Activated CD4-positive, alpha-beta memory T cell treated with anti-CD3 and anti-CD28 coated beads for 36 hours (primary cell): ENCODE measurements at regions not wholly inside any gene's neighbourhood (a gene's known extent, or its start where the extent isn't known, plus 50 kb on each side); places are given as distances from the start of the nearest gene placed in this dataset.
"Not testable (repeated sequence)": the region's sequence is repeated elsewhere in the genome, so short reads cannot be mapped to it uniquely, and the experiment has no call there.

Experiments
- CTCF ChIA-PET: fragments of 350-600 bp; sonication (Branson Sonifier 250); formaldehyde crosslinking; loops from one replicate; lab custom pipeline; 2021; ENCODE audit warnings: antibody characterized with exemption, inconsistent platforms; lab: Charles Lee
- POLR2A ChIA-PET: fragments of 350-600 bp; sonication (Branson Sonifier 250); formaldehyde crosslinking; loops from one replicate; lab custom pipeline; 2021; ENCODE audit warnings: antibody characterized with exemption; lab: Charles Lee
- DNase-seq: peaks from one replicate; pipeline ENCODE4 v3.0.0-alpha.2; 2020
- H3K27ac Mint-ChIP-seq: one replicate; pipeline ENCODE4 v1.8.0; 2021; ENCODE audit warnings: mixed read lengths
- H3K27me3 Mint-ChIP-seq: one replicate; pipeline ENCODE4 v1.8.0; 2021; ENCODE audit warnings: mixed read lengths
- H3K36me3 Mint-ChIP-seq: one replicate; pipeline ENCODE4 v1.8.0; 2021; ENCODE audit warnings: mixed read lengths
- H3K4me1 Mint-ChIP-seq: one replicate; pipeline ENCODE4 v1.8.0; 2021; ENCODE audit warnings: low read depth, mixed read lengths
- H3K4me3 Mint-ChIP-seq: one replicate; pipeline ENCODE4 v1.8.0; 2021; ENCODE audit warnings: mild to moderate bottlenecking, mixed read lengths
- H3K9me3 Mint-ChIP-seq: one replicate; pipeline ENCODE4 v1.8.0; 2021; ENCODE audit warnings: mixed read lengths
- intact Hi-C: fragments of 100-400 bp; cut with micrococcal nuclease; formaldehyde crosslinking; loops from one replicate; pipeline ENCODE4 v1.15.1; 2023

DNA sequence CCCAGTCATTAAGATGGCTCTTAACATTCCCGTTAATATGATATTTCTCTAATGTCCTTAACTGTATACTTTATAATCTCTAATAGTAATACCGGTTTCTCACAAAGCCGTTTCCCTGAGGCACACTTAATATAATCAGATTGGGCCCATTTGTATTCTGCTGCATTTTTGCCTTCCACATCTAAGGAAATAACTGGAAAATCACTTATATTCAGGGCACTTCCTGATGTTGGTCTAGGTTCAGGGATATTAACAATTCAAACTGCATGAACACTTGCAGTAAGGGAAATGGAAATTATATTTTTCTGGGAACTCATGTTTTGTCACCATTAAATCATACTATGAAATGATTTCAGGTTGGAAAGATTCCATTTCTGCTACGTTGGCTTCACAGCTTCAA, 119.8 kb downstream of the TPR start:
- intact Hi-C loops = loop anchor here (10.0 kb wide), 1 partner anchor 980 kb away; no protein-coding TSS in a partner anchor
- DNase-seq = no peak
- Mint-ChIP-seq H3K4me3 (no peak overlapping the region), H3K9me3 (peaks cover 5% of the 10 kb centered on the region), H3K27ac (no peak overlapping the region), H3K27me3 (peaks cover 10% of the 10 kb centered on the region), H3K36me3 (no peaks in the 10 kb centered on the region), H3K4me1 (no peaks in the 10 kb centered on the region)
- ChIA-PET CTCF (no interaction called here), POLR2A (no interaction called here)

DNA sequence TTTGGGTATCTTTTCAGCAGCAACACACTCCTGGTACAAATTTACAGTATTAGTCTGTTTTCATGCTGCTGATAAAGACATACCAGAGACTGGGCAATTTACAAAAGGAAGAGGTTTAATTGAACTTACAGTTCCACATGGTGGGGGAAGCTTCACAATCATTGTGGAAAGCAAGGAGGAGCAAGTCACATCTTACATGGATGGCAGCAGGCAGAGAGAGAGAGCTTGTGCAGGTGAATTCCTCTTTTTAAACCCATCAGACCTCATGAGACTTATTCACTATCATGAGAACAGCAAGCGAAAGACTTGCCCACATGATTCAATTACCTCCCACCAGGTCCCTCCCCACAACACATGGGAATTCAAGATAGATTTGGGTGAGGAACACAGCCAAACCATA, 124.5 kb downstream of the TPR start:
- H3K9me3 Mint-ChIP-seq = peaks cover 17% of the 10 kb centered on the region
- POLR2A ChIA-PET = no interaction called here
- no peak overlapping the region for H3K4me3 Mint-ChIP-seq
- H3K36me3 Mint-ChIP-seq = no peaks in the 10 kb centered on the region
- no peaks in the 10 kb centered on the region for H3K4me1 Mint-ChIP-seq
- H3K27ac Mint-ChIP-seq = no peak overlapping the region
- intact Hi-C loops = loop anchor here (10.0 kb wide), 1 partner anchor 976 kb away; no protein-coding TSS in a partner anchor
- H3K27me3 Mint-ChIP-seq = peaks cover 2% of the 10 kb centered on the region
- CTCF ChIA-PET = no interaction called here
- DNase-seq = no peak

DNA sequence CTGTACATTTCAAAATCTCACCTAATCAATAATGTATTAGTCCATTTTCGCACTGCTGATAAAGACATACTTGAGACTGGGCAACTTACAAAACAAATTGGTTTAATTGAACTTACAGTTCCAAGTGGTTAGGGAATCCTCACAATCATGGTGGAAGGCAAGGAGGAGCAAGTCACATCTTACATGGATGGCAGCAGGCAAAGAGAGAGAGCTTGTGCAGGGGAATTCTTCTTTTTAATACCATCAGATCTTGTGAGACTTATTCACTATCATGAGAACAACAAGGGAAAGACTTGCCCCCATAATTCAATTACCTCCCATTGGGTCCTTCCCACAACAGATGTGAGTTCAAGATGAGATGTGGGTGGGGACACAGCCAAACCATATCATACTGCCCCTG, 126.4 kb downstream of the TPR start:
- CTCF ChIA-PET, H3K27ac Mint-ChIP-seq, POLR2A ChIA-PET, H3K4me3 Mint-ChIP-seq, intact Hi-C loops, H3K4me1 Mint-ChIP-seq, DNase-seq, H3K27me3 Mint-ChIP-seq, H3K36me3 Mint-ChIP-seq: not testable (repeated sequence)
- peaks cover 17% of the 10 kb centered on the region for H3K9me3 Mint-ChIP-seq

DNA sequence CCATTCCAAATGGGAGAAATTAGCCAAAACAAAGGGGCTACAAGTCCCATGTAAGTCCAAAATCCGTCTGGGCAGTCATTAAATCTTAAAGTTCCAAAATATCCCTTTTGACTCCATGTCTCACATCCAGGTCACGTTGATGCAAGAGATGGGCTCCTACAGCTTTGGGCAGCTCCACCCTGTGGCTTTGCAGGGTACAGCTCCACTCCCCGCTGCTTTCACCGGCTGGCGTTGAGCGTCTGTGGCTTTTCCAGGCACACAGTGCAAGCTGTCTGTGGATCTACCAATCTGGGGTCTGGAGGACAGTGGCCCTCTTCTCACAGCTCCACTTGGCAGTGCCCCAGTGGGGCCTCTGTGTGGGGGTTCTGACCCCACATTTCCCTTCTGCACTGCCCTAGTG, 130.2 kb downstream of the TPR start:
- H3K4me1 Mint-ChIP-seq = no peaks in the 10 kb centered on the region
- H3K27me3 Mint-ChIP-seq = no peaks in the 10 kb centered on the region
- no peaks in the 10 kb centered on the region for H3K36me3 Mint-ChIP-seq
- ChIA-PET CTCF (interaction anchor here (1.2 kb wide), 1 partner anchor 30 kb away, joined by 3 read pairs; no protein-coding TSS in a partner anchor), POLR2A (no interaction called here)
- intact Hi-C loops = no loop called here
- DNase-seq = no peak
- H3K27ac Mint-ChIP-seq = no peak overlapping the region
- H3K9me3 Mint-ChIP-seq = peaks cover 8% of the 10 kb centered on the region
- no peak overlapping the region for H3K4me3 Mint-ChIP-seq
